MG63 (cell line): ENCODE measurements at regions not wholly inside any gene's neighbourhood (a gene's known extent, or its start where the extent isn't known, plus 50 kb on each side); places are given as distances from the start of the nearest gene placed in this dataset.

Source experiments
- DNase-seq: peaks from one replicate; pipeline ENCODE4 v3.0.0-alpha.2; 2020
- H3K27me3 ChIP-seq: fragments of 250-450 bp; sonication (Bioruptor Pico); 2 replicates; pipeline ENCODE4 v1.5.1; 2020; ENCODE audit warnings: mild to moderate bottlenecking, moderate library complexity
- H3K36me3 ChIP-seq: fragments of 250-450 bp; sonication (Bioruptor Pico); 2 replicates; pipeline ENCODE4 v1.5.1; 2020; ENCODE audit warnings: mild to moderate bottlenecking, moderate library complexity
- H3K4me3 ChIP-seq: fragments of 250-450 bp; sonication (Bioruptor Pico); 2 replicates; pipeline ENCODE4 v1.5.1; 2020; ENCODE audit warnings: mild to moderate bottlenecking, moderate library complexity
- H3K9me3 ChIP-seq: fragments of 250-450 bp; sonication (Bioruptor Pico); 2 replicates; pipeline ENCODE4 v1.5.1; 2020; ENCODE audit warnings: mild to moderate bottlenecking, moderate library complexity

DNA sequence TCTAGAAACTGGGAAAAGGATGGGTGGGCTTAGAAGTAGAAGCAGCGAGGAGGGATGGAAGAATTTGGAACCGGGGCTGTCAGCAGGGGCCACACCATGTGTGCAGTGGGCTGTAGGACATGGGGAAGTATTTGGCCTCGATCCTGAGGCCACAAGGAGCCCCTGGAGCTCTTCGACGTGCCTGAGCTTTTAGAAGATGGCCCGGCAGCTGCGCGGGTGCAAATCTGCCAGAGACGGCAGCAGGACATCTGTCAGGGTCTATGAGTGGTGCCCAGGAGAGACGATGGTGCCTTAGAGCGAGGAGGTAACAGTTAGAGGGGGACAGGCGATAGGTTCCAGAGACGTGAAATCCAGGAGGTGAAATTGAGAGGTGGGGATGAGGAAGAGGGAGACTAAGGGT, 321.1 kb downstream of the UACA start:
- Histone ChIP-seq H3K27me3 (peaks cover 2% of the 10 kb centered on the region; the same call in 1 of the 2 replicates), H3K36me3 (no peaks in the 10 kb centered on the region), H3K4me3 (no peak overlapping the region), H3K9me3 (no peaks in the 10 kb centered on the region)
- DNase-seq, result no peak

DNA sequence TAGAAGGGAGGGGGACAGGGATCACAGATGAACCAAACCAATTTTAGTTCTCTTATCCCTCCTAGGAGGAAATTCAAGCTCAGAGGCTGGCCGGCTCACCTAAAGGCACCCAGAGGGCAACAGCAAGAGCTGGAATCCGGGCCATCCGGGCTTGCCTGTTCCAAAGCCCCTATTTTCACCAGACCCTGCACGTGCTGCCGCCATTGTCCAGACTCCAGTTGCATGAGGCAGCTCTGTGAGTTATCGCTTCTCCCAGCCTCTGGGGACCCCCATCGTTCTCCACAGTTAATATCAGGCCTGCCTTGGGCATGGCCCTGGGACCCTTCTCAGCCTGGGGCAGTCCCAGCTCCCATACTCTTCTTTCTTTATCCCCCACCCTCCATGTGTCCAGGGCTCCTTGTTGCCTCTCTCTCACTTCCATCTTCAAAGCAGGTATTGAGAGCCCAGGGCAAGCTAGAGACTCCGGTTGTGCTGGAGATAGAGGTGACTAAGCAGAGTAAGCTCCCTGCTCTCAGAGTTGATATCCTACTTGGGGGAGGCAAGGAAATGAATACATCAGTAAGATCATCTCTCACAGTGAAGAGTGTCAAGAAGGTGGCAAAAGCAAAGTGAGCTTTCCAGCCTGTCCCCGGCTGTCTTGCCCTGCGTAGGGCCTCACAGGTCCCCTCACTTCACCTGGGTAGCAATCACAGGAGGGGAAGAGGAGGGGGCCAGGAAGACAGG, 322.8 kb downstream of the UACA start:
- no peak overlapping the region for H3K4me3 ChIP-seq
- H3K36me3 ChIP-seq, result no peaks in the 10 kb centered on the region
- no peaks in the 10 kb centered on the region for H3K9me3 ChIP-seq
- DNase-seq, result no peak
- H3K27me3 ChIP-seq, result peaks cover 2% of the 10 kb centered on the region; the same call in 1 of the 2 replicates

DNA sequence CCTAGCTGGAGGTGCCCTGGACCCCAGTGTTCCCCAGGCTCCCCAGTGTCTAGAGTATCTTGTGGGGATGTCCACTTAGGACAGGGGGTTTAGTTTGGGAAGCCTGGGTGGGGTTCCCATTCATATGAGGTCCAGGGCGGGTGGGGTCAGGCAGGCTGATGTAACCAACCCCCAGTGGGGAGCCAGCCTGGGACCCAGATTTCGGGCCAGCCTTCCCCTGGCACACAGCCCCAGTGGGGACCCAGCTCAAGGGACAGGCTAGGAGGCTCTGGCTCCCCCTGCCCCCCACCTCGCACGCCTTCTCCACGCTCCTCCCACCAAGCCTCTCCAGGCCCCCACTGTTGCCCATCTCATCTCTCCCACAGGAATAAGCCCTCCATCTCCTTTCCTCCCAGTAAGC, 323.5 kb downstream of the UACA start:
- Histone ChIP-seq H3K4me3 (no peak overlapping the region), H3K27me3 (peaks cover 2% of the 10 kb centered on the region; the same call in 1 of the 2 replicates), H3K9me3 (no peaks in the 10 kb centered on the region), H3K36me3 (no peaks in the 10 kb centered on the region)
- no peak for DNase-seq

DNA sequence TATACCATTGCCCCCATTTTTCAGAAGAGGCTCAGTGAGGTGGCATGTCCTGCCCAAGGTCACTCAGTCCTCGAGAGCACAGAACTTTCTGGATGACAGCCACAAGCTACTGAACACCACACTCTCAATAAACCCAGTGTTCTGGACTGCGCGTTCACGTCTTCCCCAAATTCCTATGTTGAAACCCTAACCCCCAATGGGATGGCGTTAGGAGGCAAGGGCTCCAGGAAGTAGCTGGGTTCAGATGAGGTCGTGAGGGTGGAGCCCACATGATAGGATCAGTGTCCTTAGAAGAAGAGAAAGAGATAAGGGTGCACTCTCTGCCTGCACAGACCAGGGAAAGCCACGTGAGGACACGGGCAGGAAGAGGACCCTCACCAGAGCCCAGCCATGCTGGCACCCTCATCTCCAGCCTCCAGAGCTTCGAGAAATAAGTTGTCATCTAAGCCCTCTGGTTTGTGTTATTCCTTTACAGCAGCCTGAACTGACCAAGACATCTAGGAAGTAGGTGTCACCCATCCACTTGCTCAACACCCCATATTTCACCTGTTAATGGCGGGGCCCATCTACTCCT, 324.0 kb downstream of the UACA start:
- H3K4me3 ChIP-seq, result no peak overlapping the region
- H3K27me3 ChIP-seq, result peaks cover 2% of the 10 kb centered on the region; the same call in 1 of the 2 replicates
- no peaks in the 10 kb centered on the region for H3K9me3 ChIP-seq
- no peak for DNase-seq
- no peaks in the 10 kb centered on the region for H3K36me3 ChIP-seq

DNA sequence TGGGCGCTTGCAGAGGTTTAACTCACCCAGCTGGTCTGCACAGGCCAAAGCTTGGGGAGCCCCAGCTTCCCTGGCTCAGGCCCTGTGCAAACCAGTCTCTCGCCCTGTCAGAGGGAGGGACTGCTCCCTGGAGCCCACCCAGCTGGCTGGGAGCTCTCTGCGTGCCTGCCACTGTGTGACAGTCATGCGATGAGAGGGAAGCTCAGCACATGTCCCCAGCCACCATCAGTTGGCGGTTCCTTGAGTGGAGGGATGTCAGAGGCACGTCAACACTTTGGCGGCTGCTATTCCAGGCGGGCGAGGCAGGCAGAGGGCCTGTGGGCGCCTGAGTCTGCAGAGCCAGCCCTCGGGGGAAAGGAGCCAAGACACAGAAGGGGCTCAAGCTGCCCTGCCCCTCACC, 324.6 kb downstream of the UACA start:
- DNase-seq, result no peak
- Histone ChIP-seq H3K36me3 (no peaks in the 10 kb centered on the region), H3K4me3 (no peak overlapping the region), H3K27me3 (peaks cover 2% of the 10 kb centered on the region; the same call in 1 of the 2 replicates), H3K9me3 (no peaks in the 10 kb centered on the region)

DNA sequence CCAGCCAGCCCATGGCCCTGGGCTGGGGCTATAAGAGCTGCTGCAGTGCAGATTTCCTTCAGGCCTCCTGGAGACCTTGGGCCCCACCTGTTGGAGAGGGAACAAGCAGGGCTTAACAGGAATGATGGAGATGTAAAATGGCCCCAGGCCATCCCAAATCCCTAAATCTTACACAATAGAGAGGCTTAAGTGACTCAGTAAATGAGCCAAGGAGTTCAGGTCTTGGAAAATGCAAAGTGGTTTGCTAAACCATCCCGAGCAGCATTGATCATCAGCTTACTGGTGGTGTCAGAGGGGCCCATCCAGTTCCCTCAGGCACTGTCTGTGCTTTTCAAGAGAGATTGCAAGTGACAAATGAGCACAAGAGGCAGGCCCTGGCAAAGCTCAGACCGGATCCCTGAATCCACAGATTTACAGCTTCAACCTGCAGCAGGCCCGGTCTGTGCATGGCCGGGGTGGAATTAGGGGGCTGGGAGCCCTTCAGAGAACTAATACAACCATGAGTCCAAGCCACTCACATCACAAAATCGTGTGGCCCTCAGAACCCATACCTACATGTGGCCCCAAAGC, 325.4 kb downstream of the UACA start:
- H3K9me3 ChIP-seq, result no peaks in the 10 kb centered on the region
- H3K36me3 ChIP-seq, result no peaks in the 10 kb centered on the region
- H3K27me3 ChIP-seq, result no peaks in the 10 kb centered on the region; the same call in 1 of the 2 replicates
- peak; percentile 26 for DNase-seq
- no peak overlapping the region for H3K4me3 ChIP-seq

DNA sequence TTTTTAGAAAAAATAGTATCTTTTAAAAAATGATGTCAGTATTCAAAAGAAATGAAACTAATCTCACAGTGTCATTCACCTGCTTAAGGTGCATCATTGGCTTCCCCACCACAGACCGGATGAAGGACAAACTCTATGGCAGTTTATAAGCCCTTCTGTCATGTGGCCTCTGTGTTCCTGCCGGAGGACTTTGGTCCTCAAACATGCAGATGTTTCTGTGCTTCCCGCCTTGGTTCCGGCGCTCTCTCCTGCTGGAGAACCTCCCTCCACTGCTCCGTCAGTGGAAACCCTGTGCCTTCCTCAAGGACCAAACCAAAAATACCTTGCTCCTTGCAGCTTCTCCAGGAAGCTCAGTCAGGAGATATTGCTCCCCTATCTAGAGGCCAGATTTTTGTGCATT, 326.3 kb downstream of the UACA start:
- Histone ChIP-seq H3K9me3 (no peaks in the 10 kb centered on the region), H3K4me3 (no peak overlapping the region), H3K36me3 (no peaks in the 10 kb centered on the region), H3K27me3 (0 out of 2 replicates have a peak, but pooled peaks cover 2% of the 10 kb centered on the region)
- DNase-seq, result no peak

DNA sequence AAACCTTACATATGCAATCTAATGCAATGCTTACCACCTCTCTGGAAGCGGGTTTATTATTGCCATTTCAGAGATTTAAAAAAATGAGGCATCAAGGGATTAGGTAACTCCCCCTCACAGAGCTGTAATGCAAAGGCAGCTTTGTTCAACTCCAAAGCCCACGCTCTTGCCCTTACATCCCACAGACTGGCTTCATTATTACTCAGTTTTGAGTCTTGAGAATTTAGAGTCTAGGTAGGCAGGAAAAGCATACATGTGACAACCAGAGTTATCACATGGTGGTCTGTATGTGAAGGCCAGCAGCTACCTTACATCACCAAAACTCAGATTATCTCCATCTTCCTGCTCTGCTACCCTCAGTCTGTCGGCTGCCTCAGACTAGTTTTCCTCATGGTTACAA, 326.9 kb downstream of the UACA start:
- H3K9me3 ChIP-seq, result no peaks in the 10 kb centered on the region
- H3K36me3 ChIP-seq, result no peaks in the 10 kb centered on the region
- no peak for DNase-seq
- no peak overlapping the region for H3K4me3 ChIP-seq
- H3K27me3 ChIP-seq, result 0 out of 2 replicates have a peak, but pooled peaks cover 2% of the 10 kb centered on the region

DNA sequence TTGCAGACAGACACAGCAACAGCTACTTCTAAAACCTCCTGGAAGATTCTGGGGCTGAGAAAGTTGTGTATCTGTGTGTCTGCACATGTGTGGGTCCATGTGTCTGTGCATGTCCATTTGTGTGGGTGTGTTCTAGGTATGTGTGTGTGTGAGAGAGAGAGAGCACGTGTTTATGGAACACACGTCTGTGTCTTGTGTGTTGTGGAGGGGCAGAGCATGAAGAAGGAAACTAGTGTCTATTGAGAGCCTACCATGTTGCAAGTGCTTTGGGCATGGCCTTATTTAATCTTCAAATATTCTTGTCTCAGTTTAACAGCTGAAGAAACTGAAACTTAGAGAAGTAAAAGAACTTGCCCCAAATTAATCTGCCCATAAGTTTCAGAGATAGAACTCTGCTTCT, 327.5 kb downstream of the UACA start:
- Histone ChIP-seq H3K36me3 (no peaks in the 10 kb centered on the region), H3K4me3 (no peak overlapping the region), H3K9me3 (no peaks in the 10 kb centered on the region), H3K27me3 (0 out of 2 replicates have a peak, but pooled peaks cover 2% of the 10 kb centered on the region)
- no peak for DNase-seq

DNA sequence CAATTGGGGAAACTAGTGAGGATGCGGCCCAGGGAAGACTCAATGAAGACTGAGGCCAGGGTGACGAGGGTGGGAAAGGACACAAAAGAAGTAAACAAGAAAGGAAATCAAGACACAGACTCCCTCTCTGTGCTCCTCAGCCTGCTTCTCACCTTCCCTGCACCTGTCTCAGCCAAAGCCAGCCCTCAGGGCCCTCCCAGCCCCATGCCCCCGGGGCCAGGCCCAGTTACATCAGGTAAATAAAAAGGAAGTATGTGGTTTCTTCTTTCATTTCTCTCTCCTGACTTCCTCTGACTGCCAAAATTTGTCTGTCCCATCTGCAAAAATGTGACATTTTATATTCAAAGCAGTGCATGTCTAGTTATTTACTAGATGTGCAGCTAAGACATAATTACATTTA, 328.0 kb downstream of the UACA start:
- Histone ChIP-seq H3K9me3 (no peaks in the 10 kb centered on the region), H3K36me3 (no peaks in the 10 kb centered on the region), H3K4me3 (no peak overlapping the region), H3K27me3 (0 out of 2 replicates have a peak, but pooled peaks cover 2% of the 10 kb centered on the region)
- DNase-seq, result no peak

DNA sequence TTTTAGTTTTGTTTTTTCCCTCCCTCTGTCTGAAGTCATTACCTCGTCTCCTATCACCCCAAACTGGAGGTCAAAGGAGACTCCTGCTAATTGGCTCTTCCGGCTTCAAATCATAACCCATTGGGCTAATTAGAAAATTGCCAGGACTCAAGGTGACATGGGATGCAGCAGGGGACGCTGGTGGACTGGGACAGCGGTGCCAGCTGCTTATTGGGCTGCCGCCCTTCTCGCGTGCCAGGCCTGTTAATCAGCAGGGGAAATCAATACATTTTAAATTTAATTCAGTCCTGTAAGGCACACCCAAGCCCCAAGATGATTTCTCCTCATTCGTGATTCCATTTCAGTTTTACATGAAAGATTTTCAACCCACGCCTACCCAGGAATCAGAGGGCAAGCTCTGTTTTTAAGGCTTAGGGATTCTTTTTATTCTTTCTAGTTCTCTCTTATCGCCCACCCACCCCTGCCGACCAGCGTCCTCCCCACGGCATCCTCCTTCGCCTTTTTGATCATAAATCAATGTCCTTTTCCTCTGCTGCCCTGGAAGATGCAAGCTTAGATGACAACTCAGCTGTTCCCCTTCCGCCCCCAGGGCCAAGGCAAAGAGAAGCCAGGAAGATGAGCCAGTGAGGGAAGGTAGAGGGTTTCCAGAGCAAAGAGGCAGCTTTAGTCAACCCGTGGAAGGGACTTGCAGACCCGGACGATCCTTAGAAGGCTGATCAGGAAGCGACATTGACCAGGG, 329.6 kb downstream of the UACA start:
- Histone ChIP-seq H3K9me3 (no peaks in the 10 kb centered on the region; the same call in 1 of the 2 replicates), H3K27me3 (0 out of 2 replicates have a peak, but pooled peaks cover 2% of the 10 kb centered on the region), H3K36me3 (no peaks in the 10 kb centered on the region), H3K4me3 (no peak overlapping the region)
- no peak for DNase-seq

DNA sequence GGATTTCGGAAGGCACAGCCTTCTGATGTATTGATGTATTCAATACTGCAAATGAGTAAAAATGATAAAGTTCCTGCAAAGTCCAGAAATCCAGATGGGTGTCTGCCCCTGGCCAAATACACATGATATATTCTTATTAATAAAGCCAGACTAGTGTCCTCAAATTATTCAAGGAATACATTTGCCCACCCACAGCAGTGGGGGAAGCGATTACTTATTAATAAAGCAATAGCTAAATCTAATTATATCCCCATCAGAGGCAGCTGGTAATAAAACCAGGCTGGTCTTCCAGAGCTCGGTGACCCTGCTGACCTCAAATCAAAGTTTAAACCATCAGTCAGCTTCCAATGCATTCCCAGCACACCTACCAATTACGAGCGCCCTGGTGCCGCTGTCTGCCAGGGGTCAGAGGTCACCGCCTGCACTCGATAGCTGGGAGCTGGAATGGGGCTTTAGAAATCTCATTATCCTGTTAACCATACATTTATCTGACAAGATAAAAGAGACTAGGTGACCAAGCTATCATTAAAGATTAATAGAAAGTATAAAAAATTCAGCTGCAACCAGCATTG, 330.3 kb downstream of the UACA start:
- H3K9me3 ChIP-seq, result no peaks in the 10 kb centered on the region; the same call in 1 of the 2 replicates
- H3K36me3 ChIP-seq, result no peaks in the 10 kb centered on the region
- DNase-seq, result no peak
- H3K4me3 ChIP-seq, result no peak overlapping the region
- H3K27me3 ChIP-seq, result 0 out of 2 replicates have a peak, but pooled peaks cover 2% of the 10 kb centered on the region

DNA sequence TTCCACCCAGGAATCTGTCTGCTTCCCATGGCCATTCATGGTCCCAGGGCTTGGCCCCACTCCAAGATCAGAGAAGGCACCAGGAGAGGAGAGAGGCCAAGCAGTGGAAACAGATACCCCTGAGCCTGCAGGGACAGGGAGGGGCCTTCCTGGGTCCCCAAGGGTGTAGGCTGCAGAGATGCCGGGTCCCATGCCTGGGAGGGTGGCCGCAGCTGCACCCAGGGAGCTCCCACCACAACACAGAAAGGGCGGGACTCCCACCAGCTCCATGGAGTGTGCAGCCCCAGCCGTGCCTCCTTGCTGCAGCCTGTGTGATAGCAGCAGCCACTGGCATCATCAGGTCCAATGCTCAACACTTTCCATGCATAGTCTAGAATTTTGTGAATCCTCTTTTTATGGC, 331.5 kb downstream of the UACA start:
- H3K36me3 ChIP-seq, result no peaks in the 10 kb centered on the region
- no peaks in the 10 kb centered on the region; the same call in 1 of the 2 replicates for H3K9me3 ChIP-seq
- no peak for DNase-seq
- 0 out of 2 replicates have a peak, but pooled peaks cover 2% of the 10 kb centered on the region for H3K27me3 ChIP-seq
- no peak overlapping the region for H3K4me3 ChIP-seq

DNA sequence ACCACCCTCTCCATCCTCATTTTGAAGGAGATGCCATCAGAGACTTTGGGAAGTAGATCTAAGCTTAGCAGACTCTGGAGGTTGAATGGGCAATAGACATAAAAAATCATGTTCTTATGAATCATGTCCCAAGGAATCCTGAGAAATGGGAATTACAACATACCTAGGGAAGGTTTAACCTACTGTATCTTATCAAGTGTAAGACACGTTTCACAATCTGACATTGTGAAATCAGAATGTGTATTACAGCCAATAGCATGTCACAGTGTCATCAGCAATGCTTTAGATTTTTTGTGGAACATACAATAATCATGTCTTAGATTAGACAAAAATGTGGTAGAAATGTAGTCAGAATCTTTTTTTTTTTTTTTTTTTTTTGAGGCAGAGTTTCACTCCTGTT, 332.4 kb upstream of the TLE3 start:
- H3K4me3 ChIP-seq, result no peak overlapping the region
- no peaks in the 10 kb centered on the region; the same call in 1 of the 2 replicates for H3K9me3 ChIP-seq
- no peak for DNase-seq
- 0 out of 2 replicates have a peak, but pooled peaks cover 2% of the 10 kb centered on the region for H3K27me3 ChIP-seq
- no peaks in the 10 kb centered on the region for H3K36me3 ChIP-seq

DNA sequence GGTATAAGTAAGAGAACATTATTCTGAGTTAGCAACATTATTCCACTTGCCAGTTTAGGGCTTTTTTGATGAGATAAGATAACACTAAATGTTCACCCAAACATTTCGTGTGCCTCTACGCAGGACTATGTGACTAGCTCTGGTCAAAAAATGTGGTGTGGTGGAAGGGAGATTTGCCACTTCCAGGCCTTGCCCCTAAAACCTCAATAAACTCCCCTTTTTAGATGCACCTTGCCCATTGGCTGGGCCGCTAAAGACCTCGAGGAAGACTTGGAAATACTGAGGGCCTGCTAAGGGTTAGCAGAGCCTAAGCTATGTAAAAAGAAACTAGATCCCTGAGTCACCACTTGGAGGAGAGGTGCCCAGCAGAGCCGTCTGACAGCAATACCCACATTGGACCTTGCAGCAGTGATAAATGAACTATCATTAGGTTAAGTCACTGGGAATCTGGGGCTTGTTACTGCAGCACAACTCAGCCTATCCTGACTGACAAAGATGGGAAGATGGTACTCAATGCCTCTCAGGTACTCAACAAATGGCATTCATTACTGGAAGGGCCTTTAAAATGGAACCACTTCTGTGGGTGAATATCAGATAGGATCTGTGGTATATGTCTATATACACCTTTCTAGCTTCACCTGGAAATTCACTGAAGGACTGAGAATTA, 331.5 kb upstream of the TLE3 start:
- Histone ChIP-seq H3K9me3 (peaks cover 2% of the 10 kb centered on the region), H3K27me3 (0 out of 2 replicates have a peak, but pooled peaks cover 2% of the 10 kb centered on the region), H3K4me3 (no peak overlapping the region), H3K36me3 (no peaks in the 10 kb centered on the region)
- no peak for DNase-seq

DNA sequence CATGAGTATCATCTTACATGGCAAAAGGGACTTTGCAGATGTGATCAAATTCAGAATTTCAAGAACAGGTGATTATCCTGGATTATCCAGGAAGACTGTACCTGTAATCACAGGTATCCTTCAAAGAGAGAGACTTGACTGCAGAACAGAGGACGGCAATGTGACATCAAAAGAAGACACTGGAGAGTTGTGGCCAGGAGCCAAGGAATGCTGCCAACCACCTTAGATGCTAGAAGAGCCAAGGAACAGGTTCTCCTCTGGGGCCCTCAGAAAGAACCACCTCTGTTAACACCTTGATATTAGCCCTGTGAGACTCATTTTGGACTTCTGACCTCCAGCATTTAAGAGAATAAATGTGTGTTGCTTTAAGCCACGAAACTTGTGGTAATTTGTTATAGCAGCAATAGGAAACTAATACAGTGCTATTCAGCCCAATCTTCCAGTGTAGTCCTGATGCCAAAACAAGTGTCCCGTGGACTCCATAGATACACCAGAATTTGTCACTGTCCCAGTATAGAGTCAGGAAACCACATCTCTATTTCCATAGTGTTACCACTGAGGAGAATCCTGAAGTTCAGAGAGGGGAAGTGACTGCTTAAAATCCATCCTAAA, 330.6 kb upstream of the TLE3 start:
- no peak overlapping the region for H3K4me3 ChIP-seq
- H3K36me3 ChIP-seq, result no peaks in the 10 kb centered on the region
- no peak for DNase-seq
- peaks cover 2% of the 10 kb centered on the region for H3K9me3 ChIP-seq
- H3K27me3 ChIP-seq, result 0 out of 2 replicates have a peak, but pooled peaks cover 2% of the 10 kb centered on the region
